HG03520 (cell line): ENCODE measurements at regions not wholly inside any gene's neighbourhood (a gene's known extent, or its start where the extent isn't known, plus 50 kb on each side); places are given as distances from the start of the nearest gene placed in this dataset.

Experiments used
- ATAC-seq: cut with Tn5 transposase; IDR thresholded peaks from one replicate; pipeline ENCODE4 v1.9.1; 2021; ENCODE audit warnings: mild to moderate bottlenecking, moderate library complexity; ENCODE audit not compliant: unreplicated experiment

DNA sequence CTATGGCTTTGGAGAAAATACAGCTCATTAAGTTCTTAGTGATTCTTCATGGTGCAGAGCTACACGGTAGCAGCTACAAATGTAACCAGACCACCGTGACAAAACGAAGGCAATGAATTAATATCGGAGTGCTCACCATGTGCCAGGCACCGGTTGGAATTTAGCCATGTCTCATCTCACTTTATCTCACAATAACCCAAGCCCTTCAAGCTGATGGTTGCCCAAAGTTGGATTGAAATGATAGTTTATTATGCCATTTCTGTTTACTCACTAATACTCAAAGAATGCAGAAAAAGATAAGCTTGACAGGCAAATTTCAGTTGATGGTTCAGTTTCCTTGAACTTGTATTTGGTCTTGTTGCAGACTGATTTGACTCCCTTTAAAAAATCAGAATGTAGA is 312.6 kb downstream of the SKIDA1 start:
- ATAC-seq, result no peak

DNA sequence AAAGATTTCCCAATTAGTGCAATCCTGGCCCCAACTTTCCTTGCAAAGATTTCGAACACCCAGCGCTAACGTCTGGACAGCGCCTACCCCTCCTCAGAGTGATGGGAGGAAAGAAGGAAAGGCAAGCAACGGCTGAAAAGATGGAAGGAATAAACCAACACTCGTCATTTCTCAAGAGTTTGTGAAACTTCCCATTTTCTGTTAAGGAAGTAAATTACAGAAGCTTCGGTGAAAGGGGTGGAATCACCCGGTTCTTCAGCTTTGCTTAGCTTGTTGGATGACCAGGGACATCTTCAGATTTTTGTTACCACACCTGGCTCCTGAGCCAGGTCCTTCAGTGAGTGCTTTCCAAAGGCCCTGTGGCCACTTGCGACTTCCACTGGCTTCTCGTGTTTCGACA is 313.1 kb downstream of the SKIDA1 start:
- no peak for ATAC-seq

DNA sequence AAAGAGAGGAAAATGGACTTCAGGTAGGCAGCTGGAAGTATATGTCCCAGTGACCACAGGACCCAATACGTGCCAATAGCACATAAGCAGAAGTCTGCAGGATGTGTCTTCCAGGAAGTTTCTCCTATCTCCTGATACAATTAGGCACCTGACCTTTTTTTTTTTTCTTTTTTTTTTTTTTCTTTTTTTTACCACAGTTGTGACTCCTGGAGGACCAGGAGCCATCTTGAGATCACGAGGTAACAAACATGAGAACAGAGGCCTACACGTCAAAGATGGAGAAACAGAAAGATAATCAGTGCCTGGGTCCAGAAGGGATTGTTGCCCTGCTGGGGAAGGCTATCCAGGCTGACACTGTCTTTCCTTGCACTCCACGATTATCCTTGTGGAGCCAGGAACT is 312.4 kb upstream of the NEBL start:
- no peak for ATAC-seq

DNA sequence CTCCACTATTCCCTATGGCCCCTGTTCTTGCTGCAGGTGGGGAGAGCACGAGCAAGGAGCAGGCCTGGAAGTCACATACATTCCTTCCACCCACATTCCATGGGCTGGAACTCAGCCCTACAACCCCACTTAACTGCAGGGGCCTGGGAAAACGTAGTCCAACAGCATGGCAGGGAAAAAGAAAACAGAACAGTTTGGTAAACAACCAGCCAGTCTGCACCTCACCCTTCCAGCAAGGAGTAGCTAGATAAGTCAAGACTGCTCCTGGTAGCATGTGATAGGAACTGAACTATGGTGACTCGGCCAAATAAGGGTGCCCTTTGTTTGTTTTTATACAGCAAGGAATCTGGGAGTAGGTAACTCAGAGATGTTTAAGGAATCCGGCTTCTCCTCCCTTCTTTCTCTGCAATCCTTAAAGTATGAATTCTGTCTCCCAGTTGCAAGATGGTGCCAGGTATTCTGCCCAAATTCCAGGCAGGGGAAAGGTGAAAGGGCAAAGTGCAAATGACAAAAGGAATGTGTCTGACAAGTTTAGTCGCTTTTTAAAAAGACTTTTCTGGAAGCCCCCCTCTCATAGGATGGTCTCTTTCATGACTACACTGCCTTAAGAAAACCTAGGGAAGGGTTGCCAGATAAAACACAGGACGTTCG is 311.7 kb upstream of the NEBL start:
- ATAC-seq, result no peak

DNA sequence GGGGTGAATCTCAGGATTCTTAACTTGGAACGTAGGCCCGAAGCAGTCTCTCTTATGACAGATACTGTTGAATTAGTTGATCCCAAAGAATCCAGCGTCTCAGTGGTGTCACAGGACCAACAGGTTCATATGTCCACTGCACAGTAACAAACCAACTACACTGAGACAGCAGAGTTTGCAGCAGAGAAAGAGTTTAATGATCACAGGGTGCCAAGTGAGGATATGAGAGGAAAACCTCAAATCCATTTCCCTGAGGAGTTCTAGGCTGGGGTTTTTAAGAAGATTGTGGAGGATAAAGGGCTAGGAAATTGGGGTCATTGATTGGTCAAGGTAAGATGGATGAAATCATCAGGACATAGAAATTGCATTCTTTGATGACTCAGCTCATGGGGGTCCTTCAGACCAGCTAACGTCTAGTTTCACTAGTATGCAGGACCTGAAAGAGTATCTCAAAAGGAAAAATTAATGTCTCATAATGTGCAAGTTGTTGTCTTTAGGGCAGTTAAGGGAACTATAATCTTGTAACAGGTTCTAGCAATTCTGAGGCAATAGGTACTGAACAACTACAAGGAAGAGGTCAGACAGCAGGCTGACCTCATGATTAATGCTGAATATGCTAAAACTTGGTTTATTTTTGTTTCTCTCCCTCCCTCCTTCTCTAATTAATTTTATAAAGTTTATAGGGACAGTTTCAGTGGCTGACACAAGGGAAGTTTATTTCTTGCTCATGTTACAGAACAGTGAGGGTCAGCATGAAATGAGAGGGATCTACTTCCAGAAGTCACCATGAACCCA is 310.9 kb upstream of the NEBL start:
- ATAC-seq, result no peak

DNA sequence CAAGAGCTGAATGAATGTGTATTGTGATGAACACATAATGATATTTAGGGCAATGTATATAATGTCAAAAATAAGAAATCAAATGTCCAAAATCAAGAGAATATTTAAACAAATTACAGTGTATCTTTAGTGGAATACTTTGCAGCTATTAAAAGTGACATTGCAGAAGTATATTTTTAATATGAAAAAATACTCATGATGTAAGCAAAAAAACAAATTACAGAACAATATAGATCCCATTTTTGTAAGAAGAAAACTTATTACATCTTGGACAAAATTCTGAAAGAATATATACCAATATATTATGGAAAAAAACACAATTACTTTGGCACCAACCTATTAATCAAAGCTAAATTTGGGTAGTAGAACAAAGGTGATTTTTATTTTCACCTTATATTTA is 308.2 kb upstream of the NEBL start:
- no peak for ATAC-seq

DNA sequence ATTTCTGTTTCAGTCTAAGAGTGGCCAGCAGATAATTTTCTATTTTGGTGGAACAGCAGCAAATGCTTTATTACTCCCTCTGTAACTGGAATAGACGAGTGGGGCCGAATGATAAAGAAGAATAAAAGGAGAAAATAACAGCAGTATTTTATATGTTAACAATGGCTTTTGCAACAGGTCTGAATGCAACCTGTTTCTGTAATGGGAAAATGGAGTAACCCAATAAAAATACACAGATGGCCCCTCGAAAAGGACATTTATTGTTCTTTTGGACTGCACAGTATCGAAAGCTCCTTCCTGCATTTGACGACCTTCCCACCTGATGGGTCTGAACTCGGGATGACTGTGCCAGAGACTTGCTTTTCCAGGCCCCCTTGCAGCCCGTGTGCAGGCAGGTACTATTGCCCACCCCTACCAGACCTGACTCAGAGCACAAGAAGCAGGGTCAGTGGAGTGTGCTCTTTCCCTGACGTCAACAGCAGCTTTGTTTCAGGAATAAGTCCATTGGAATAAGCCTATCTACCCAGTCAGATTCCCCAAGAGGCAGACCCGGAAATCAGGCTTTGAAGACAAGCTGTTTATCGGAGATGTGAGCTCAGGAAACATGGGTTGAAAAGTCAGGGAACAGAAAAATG is 306.5 kb upstream of the NEBL start:
- ATAC-seq, result no peak

DNA sequence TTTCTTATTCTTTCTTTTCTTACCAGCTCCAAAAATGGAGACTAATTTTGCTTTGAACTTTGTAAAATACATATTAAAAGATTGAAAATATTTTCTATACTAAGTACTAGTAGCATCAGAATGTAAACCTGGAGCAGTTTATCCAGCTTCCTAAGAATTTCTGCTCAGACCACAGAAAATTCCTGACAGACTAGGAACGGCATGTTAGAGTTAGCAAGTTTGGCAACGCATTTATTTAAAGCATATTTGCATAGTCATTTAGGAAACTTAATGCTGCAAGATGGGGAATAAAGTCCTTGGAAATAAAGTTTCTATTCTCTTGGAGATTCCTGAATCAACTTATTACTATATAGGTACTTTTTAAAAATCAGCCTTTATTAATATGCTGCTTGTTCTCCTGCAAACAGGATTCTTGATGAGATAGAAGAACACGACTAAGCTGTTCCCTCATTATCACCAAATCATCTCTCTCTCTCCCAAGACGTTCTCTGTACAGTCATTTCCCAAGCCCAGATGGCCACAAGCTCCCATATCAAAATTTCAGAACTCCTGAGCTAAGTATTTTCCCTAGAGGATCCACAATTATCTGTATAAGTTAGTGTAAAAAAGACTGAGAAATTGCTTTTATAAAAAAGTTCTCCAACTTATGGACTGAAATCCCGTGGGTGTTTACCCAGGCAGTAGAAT is 305.8 kb upstream of the NEBL start:
- no peak for ATAC-seq

DNA sequence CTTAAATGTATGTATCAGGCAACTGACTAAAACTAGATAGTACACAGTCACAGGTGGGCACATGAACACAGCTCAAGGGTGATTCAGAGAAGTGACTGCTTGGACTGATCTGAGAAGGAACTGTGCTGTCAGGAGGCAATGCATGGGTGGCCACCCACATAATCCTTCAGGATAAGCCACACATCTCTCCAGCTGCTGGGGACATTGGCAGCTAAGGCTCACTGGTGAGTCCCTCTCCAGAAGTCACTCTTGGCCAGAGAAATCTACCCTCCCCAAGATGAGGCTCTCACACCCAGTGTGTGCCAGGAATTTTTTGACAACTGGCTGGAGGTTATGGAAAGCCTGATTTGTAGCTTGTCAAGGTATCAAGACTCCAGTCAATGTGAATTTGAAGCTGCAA is 302.4 kb upstream of the NEBL start:
- ATAC-seq, result no peak

DNA sequence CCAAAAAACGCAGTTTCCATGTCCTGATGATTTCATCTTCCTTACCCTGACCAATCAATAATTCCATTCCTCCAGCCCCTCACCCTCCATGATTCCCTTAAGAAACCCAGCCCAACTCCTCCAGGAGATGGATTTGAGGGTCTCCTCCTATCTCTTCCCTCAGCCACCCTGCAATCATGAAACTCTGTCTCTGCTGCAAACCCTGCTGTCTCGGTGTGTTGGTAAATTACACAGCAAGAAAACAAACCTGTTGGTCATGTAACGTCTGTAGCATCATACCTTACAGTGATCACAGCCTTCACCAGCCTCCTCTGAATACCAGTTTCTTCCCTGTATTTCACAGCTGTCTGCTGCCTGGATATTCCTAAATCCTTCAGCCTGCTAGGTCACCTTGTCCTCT is 300.7 kb upstream of the NEBL start:
- no peak for ATAC-seq

DNA sequence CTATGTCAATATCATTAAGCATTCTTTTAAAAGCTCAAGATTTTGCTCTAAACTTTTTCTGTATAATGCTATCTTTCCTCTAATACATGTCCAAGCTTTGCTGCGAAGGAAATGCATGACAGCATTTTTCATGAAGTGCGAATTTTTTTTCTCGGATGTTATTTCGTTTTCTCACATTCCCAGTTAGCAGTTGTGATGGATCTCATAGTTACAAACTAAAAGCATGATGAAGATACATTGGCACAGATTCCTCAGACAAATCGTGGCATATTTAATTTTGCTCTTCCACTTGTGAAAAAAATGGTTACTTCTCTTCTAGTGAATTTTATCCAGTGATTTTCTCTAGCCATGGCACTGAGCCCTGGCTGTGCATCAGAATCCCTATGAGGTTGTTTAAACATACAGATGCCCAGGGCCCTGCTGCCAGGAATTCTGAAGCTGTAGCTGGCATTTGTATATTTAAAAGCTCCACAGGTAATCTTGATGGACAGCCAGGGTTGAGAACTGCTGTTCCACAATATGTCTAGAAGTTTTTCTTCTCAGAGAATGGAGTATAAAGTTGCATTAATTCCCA is 299.8 kb upstream of the NEBL start:
- no peak for ATAC-seq

DNA sequence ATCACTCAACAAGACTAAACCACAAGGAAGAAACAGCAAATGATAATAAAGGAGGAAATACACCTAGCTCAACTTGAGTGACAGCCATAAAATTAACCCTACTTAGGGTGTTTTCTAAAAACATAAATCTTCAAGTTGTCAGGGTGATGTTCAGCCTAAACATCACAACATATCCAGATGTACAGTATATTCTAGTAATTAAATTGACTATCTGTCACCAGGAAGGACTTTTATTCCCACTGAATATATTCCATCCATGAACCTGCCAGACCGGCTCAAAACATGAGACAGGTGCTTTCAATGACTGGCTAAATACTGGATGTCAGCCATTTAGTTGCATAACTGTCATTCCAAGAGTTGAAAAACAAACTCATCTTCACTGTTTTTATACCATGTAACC is 298.1 kb upstream of the NEBL start:
- no peak for ATAC-seq

DNA sequence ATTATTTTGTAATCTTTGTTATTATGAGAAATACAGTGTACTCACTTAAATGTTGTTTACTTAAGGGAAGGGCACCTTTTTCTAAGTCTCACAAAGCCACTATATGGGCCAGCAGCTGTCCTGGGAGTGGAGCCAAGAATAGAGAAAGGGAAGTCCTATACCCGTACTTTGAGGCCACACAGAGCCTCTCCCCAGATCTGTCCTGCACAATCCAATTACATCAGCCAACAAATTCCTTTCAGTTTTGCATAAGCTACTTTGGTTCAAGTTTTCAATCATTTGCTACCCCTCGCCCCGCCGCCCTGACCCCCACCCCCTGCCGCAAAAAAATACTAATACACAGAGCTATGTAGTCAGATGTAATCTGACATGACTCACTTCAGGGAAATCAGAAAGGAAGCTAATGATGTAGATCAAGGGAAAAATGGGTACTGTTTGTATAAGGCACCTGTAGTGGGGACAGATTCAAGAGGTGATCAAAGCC is 297.4 kb upstream of the NEBL start:
- ATAC-seq, result no peak

DNA sequence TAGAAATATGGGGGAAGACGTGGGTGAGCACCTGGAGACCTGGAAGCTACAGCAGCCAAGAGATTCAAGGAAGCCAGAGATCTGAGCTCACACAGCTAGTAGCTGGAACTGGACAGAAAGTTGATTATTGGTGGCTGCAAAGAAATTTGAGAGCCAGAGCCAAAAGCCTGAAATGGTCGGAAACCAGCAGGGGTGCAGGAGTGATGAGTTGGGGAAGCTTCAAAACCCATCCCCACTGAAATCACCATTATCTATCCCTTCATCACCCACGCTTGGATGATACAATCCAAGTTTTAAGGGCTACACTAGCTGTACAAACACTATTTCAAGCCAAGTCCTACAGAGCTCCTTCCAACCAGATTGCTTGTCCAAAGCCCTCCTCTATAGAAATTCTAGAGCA is 296.1 kb upstream of the NEBL start:
- ATAC-seq, result no peak

DNA sequence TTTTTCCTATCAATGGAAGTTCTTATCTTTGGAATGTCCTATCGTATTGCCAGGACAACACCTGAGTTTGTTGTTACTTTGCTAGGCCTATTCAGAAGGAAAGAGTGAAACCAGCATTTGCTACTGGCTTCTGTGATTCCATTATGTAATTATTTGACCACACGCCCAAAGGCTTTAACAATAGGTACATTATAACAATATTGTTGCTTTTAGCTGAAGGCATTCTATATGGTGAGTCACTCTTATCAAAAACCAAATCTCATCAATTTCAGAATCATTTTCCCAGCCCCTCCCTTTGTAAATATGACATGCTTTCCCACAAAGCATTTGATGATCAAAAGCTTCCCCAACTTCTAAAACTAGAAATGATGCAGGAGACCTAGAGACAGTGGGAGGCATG is 294.4 kb upstream of the NEBL start:
- no peak for ATAC-seq

DNA sequence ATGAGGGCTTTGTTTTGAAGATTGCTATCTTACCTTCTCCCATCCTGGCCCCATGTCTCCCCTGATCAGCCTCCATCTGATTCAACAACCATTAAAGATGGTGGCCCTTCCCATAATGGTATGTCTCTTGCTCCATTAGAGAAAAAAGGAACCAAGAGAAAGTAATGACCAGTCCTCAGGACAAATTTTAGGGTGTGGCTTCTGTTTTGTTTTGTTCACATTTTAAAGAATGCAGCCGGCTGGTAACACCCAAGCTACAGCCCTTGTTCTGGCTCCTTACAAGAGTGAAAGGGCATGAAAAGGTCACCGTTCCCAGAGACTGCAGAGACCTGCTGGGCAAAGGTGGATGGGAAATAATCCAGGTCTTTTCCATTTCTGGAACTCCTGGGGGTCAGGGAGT is 287.9 kb upstream of the NEBL start:
- ATAC-seq, result no peak

DNA sequence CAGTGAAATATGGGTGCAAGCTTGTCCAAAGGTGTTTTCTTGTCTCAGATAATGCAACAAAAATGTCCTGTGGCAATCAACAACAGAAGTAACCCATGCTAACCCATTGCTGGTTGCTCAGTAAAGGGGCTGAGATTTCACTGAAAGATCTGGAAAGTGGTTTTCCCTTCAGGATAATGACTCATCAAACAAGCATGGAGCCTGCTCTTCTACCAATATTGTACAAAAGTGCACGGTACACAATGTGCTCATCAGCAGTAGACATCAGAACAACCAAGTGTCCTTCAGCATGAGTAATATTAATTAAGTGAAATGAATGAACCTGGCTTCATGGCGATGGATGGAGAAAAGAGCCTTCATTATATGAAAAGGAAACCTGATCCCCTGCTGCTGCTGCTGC is 287.1 kb upstream of the NEBL start:
- ATAC-seq, result no peak

DNA sequence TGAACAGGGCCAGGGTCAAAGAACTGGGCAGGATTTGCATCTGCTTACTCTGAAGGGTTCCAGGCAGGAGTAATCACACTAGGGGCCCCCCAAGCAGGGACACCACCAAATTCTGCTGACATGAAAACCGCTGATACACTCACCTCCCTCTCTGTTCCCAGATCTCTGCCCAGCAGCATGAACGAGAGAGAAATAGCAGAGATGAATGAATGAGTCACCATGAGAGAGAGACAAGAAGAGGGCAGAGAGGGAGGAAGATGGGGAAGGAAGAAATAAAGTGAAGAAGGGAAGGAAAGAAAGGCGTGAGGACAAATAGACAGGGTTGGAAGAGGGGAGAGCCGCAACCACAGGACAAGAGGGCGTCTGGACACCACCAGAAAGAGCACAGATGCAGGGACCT is 285.9 kb upstream of the NEBL start:
- ATAC-seq, result no peak

DNA sequence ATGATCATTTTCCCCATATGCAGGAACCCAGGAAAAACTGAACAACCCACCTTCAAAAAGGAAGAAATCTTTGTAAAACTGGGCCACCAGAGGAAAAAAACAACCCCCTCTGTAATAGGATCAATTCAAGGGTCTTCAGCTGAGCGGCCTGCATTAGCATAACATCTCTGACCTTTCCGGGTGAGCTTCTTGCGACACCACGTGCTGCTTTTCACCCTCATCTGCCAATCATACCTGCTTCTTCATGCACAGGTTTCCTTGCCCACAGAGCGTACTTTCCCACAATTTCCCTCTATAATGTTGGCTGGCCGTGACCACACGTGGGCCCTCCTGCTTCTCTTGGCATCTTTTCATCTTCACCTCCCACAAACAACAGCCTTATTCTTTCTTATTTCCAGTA is 284.3 kb upstream of the NEBL start:
- no peak for ATAC-seq

DNA sequence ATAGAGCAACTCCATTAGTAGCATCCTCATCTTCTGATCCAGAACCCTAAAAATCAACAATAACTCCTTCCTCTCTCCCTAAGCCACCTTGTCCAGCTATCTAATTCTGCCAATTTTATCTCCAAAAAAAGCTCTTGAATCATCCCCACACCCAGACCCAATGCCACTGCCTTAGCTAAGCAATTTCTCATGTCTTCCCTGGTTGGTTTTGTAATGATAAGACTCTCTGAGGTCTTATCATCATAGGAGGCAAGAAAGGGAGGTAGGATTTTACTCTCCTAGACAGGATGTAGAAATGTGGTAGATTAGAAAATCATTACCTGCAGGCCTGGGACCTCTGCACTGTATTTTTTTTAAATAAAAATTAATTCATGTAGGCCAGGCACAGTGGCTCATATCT is 283.5 kb upstream of the NEBL start:
- ATAC-seq, result no peak

DNA sequence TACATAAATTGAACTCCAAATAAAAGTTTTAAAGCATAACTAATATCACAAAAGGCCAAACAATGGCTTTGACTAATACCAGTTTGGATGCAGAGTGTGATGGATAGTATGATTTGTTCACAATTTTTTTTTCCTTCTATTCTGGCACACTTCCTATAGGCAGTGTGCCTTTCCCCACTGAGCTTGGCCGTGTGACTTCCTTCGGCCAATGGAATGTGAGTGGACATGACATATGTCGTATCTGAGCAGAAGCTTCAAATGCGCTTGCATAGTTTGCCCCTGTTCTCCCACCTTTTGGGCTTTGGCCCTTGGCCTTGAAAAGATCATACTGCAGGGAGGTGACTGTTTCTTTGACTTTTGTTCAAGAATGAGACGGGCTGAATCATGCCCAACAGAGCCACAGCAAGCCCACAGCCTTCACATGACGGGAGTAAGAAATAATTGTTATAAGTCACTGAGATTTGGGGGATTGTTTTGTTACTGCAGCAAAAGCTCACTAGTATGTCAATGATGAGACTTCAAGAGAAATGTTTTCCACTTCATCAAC is 279.9 kb upstream of the NEBL start:
- ATAC-seq, result no peak
